Activated CD4-positive, alpha-beta T cell treated with anti-CD3 and anti-CD28 coated beads, Interleukin-2, amount 50 U/mL, for 16 hours (primary cell): ENCODE measurements at regions not wholly inside any gene's neighbourhood (a gene's known extent, or its start where the extent isn't known, plus 50 kb on each side); places are given as distances from the start of the nearest gene placed in this dataset.
"Not testable (repeated sequence)": the region's sequence is repeated elsewhere in the genome, so short reads cannot be mapped to it uniquely, and the experiment has no call there.

Experiments used
- DNase-seq: peaks from one replicate; pipeline ENCODE4 v3.0.0-alpha.2; 2020

DNA sequence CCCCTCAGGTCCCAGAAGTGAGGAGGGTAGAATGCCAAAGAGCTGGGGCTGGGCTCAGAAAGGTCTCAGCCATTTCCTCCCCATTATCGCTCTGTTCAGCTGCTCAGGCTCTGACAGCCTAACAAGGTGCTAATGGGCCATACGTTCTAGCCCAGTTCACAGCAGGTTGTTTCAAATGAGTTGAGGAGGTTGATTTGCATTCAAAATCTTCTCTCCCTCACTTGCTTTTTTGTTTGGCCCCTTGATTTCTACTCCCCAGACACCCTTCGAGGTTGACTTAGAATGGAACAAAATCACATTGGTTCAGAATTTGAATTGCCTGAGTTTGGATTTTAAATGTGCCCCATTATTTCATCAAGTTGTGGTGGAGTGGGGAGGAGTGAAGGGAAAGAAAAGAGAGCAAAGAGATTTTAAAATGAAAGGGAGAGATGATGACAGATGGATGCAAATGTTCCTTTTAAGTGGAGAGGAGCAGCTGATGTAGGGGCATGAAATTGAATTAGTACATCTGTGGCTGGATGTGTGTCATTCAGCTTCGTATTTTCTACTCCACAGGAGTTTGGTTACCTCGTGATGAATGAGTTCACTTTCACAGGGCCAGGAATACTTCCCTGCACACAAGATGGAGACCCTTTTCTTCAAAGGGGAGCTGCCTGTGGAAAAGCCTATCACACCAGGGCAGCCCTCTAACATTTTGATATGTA is 425.8 kb upstream of the CAMK1G start:
- no peak for DNase-seq

DNA sequence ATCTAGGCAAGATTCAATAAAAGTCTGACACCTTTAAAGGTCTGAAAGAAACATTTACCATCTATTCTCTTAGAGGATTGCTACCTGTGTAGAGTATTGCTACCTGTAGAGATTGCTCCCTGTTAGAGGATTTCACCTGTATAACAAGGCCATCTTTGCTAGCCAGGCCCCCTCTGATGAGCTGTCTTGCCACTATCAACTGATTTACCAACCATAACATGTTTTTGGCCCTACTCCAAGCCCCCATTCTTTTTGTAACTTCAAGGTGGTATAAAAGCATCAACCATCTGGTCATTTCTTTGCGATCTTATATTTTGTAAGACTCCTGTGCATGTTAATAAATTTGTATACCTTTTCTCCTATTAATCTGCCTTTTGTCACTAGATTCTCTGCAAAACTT is 424.7 kb upstream of the CAMK1G start:
- DNase-seq = no peak

DNA sequence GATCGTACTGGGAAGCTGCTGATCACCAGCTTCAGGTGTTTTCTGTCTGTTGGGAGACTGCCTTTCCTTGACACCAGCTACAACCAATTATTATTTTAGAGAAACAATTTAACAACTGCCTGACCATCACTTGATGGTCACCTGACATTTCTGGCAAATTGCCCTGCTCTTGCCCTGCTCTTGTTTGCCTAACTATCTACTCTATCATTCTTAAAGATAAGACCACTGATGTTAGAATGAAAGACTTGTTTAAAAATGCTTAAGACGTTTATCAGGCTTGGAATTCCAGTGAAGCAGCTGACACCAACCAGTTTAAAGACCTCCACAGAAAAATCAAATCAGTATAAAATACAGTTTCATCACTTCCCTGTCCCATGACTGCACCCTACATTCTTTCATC is 423.3 kb upstream of the CAMK1G start:
- DNase-seq = no peak

DNA sequence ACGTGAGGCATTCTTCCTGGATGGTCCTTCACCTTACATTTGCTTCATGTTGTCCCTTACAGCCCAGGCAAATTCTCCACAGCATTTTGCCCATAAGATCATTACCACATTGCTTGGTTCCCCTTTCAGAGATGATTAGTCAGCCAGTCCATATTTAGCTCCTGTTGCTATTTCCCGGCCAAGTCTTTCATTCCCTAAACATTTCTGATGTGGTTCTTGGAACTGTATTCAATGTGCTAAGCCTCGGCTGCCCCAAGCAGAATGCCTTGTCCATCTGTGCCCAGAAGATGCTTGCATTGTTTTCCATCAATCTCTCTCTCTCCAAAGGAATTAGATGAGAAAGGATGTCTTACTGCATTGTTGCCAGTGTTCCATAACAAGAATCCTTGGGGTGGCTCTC is 420.9 kb upstream of the CAMK1G start:
- no peak for DNase-seq

DNA sequence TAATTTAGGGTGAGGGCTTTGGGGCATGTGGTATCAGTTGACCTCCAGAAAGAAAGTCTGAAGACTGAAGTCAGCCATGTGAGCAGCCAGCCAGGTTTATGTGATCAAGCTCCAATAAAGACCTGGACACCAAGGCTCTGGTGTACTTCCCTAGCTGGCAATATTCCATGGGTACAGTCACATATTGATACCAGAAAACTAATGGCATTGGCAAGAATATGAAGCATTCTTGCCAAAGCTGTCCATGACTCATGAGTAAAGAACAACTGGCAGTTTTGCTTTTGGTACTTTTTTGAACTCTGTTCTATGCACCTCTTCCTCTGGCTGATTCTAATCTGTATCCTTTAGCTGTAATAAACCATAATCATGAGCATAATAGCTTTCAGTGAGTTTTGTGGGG is 415.3 kb upstream of the CAMK1G start:
- no peak for DNase-seq

DNA sequence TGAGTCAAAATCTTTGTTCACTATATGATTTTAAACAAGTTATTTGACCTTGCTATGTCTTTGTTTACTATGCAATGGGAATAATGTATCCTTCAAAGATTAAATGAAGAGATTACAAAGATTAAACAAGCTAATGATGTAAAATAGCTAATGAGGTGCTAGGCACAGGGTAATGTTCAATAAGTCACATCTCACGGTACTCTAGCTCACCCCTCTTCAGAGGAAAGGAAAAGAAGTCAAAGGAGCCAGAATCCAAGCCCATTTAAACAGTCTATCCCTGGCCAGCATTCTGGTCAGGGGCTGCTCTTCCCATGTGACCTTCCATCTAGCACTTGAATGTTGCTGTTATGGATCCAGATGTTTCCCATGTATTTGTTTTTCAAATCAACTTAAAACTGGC is 412.4 kb upstream of the CAMK1G start:
- DNase-seq = no peak

DNA sequence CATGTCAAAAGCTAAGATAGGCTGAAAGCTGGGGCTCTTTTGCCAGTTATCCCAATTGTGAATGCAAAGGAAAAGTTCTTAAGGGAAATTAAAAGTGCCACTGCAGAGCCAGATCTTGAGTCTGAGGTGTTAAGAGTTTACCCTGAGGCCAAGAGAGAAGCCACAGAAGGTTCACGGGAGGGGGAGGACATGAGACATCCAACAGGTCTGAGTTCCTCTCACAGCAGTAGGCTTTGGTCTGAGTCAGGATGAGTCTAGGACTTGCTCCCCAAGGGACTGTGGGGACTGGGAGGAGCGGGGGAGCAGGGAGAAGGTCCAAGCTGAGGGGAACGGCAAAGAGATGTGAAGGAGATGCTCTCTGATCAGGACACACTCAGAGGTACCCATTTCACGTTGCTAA is 411.2 kb upstream of the CAMK1G start:
- no peak for DNase-seq

DNA sequence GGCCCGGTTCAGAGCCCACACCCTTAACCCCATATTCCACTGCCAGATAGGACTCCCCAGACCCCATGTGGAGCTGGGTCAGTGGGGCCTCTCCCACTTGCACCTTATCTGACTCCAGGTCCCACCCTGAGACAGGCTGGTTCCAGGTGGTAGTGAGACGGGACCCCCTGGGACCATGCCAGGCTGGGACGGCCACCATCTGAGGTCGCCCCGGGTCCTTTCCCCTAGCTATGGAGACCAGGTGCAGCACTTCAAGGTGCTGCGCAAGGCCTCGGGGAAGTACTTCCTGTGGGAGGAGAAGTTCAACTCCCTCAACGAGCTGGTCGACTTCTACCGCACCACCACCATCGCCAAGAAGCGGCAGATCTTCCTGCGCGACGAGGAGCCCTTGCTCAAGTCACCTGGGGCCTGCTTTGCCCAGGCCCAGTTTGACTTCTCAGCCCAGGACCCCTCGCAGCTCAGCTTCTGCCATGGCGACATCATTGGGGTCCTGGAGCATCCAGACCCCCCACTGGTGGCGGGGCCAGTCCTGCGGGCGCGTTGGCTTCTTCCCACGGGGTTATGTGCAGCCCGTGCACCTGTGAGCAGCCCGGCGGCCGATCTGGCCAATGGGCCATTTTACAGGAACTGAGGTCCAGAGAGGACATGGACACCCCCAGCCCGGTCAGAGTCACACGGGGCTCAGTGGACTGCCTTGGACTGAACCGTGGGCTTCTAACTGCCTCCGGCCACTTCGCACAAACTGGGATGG is 410.5 kb upstream of the CAMK1G start:
- not testable (repeated sequence) for DNase-seq

DNA sequence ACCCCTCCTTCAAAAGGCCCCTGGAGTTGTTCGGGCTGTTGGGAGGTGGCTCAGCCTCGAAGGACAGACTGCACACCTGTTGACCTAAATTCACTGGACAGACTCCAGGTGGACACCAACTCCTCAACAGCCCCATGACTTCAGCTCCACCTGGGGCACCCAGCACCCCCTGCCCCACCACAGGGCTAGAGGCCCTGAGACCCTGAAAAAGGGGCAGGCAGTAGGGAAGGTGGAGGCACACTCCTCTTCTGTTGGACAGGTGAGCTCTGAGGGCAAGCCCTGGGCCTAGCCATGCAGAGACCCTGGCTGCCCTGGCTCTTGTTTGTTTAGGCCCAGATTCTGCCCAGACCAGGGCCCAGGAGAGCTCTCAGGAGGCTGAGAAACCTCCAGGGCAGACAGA is 409.7 kb upstream of the CAMK1G start:
- not testable (repeated sequence) for DNase-seq

DNA sequence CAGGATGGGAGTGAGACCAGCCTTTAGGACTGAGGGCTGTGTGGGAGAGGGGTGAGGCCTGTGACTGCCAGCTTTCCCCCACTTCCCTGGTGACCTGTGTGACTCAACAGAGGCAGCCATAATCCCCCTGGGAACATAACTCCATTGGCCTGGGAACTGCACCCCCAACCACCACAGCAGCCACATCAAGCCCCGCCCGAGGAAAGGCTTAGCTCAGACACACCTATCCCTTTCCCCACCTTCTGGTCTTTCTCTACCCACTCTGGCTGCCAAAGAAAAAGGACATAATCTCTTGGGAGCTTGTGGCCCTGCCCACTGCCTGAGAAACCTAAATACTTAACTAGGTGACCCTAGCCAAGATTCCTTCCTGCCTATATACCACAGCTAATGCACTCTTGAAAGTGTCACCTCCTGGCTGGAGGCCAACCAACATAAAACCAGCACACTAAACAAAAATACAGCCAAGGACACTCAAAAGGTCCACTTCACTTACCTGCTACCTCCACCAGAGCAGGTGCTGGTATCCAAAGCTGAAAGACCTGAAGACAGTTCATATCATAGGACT is 406.6 kb upstream of the CAMK1G start:
- DNase-seq = no peak

DNA sequence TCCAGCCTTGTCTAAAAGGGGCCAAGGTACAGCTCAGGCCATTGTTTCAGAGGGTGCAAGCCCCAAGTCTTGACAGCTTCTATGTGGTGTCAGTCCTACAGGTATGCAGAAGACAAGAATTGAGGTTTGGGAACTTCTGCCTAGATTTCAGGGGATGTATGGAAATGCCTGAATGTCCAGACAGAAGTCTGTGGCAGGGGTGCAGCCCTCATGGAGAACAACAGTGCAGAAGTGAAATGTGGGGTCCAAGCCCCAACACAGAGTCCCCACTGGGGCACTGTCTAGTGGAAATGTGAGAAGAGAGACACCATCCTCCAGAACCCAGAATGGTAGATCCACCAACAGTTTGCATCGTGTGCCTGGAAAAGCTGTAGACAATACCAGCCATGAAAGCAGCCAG is 400.3 kb upstream of the CAMK1G start:
- no peak for DNase-seq

DNA sequence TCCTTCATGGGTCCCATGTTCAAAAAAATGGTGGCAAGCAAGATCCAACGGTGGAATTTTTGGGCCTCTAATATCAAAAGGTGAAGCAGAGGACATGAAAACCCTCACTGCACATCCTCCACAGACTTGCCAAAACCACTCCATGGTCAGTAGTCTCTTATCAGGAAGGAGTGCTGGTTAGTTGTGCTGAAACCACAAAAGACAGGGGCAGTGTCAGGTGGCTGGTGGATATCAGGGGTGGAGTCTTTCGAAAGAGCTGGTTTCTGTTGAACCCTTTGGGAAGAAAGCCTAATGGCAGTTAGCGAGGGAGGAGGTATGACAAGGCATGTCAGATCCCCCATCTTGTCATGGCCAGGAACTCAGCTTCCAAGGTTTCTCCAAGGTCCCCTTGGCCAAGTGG is 395.9 kb upstream of the CAMK1G start:
- DNase-seq = no peak

DNA sequence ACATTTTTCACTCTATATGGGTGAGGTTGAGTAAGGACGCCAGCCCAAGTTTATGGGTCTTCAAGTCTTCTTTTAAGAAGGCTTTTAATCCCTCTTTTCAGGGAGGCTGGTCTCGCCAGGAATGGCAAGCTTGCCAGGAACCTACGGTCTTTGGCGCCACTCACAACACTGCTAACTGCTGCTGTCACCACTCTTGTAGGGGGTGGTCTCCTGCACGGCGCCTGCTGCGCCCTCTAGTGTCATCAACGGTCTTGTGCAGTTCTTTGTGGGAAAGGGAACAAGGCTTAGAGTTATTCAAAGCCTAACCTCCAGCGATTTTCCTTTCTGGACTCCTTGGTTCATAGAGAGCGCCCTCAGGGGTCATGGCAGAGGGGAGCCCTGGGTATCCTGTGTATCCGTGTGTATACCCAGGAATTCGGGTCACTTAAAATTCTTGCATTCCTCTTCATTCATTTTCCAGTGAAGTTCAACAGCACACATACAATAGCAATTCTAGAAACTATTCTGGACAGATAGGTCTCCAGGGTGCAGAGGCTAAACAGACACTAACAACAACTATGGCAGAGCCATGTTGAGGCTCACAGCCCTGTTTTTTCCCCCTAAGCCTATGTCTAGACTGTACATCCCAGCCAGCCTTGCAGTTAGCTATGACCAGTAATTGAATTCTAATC is 392.8 kb upstream of the CAMK1G start:
- peak; percentile 24 for DNase-seq

DNA sequence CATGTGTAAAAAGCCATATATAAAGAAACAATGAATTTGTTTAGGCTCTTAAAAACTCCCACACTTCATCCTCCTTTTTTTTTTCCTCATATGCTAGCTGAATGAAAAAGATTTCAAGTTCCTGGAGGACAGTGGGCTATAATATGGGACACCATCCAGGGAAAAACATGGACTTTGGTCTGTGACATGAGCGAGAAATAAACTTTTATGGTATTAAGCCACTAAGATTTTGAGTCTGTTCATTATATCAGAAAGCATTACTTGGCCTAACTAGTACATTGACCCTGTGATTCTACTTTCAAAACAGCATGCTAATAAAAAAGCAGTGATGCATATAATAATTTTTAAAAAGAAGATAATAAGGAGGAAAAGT is 392.3 kb upstream of the CAMK1G start:
- no peak for DNase-seq

DNA sequence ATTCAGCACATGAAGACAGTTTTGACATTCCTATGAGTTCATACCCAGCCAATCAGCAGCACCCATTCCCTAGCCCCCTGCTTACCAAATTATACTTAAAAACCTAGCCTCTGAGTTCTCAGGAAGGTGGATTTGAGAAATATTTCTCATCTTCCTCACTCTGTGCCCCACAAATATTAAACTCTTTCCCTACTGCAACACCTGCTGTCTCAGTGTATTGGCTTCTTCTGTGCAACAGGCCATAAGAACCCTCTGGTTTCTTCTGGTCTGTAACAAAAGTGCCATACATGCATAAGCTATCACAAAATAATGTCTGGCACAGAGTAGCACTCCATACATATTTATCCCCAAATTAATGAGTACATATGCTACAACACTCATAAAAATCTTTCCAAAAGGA is 387.4 kb upstream of the CAMK1G start:
- no peak for DNase-seq

DNA sequence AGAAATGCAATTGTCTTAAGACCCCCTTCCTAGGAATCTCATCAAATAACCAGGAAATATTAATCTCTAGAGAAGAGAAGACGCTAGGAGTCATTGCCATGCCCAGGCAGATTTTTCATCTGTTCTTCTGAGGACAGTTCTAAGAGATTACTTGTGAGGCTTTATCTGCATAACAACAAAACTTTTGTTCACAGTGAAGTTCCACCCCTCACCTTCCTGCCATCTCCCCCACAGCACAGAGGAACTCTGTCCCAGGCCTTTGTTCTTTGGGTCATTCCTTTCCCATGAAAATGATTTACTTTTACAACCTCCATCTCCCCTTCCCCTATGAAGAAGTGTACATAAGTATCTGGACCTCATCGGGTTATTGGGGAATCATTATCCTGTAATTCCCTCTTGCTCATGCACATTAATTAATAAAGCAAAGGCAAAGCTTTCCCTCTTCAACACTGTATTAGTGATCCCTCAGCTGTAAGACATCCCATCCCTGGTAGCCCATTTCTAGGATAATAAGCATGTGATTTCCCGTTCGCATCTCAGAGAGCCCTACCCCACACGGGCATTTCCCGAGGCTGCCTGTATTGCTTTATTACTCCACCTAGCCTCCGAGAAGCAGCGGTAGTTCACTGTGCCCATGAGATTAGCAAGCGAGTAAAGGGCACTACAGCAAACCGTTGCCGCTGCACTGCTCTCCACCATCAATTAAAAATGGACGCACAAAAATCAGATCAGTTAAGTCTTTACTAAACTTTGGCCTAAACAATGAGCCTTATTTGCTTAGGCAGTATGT is 384.4 kb upstream of the CAMK1G start:
- DNase-seq = no peak

DNA sequence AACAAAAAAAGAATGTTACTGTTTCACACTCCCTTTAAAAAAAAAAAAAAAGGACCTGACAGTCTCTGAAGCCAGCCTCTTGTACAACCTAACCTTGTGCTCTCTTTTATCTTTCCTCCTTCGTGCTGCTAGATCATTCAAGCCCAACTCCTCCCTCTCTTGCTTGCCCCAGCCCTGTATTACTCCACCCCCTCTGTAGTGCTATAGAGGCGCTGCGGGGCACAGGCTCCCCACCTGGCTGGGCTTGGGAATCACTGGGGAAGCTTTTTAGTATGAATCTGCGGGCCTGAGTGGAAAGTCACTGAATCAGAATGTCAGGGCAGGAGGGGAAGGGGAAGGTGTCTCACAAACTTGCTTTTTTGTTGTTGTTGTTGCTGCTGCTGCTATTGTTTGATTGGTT is 383.7 kb upstream of the CAMK1G start:
- no peak for DNase-seq

DNA sequence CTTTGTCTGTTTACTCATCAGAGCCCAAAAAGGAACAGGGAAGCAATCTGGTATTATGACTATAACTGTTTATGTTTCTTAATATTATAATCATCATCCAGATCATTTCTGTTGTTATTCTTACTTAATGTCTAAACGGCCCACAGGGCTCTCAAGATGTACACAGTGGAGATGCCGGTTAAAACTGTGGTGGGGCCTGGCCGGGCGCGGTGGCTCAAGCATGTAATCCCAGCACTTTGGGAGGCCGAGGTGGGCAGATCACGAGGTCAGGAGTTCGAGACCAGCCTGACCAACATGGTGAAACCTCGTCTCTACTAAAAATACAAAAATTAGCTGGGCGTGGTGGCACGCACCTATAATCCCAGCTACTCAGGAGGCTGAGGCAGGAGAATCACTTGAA is 381.2 kb upstream of the CAMK1G start:
- not testable (repeated sequence) for DNase-seq

DNA sequence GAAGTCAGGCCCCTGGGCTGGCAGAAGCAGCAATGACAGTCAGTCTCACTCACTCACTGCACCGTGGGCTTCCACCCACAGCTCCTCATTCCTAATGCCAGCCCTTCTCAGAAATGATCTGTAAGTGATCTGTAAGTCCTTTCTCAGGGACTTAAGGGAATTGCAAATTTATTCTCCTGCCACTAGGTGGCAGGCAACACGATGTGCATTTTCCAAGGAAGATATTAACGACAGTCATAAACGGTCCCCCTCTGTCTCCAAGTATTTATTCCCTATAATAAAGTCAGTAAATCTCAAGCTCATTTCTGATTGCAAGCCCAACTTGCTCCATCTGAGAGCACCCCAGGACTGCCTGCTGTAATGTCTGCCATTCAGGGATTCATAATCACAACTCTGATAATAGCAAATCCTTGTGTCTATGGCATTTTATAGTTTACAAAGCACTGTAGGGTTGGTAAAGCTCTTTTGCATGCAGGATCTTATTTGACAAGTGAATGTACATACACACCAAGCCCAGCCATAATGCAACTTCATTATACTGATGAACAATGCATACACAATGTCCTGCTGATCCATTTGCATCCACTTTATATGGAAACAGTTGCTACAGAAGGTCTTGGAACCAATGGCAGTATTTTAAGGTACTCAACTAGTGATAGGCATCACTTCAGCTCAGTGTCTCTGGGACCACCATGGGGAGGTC is 380.5 kb upstream of the CAMK1G start:
- DNase-seq = peak; percentile 14

DNA sequence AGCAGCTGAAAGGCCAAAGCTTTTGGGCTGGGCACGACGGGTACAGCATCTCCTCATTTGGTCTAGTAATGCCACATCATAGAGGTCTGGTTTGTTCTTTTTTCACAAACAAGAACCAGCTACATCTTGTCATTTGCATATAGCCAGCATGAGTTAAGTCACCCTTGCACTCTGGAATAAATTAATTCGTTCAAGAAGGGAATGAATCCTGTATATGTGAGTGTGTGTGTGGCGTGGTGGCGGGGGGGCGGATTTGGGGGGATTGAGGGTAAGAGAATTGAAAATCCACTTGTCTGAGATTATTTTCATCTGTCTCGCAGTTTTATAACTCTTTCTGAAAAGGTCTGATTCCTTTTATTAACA is 380.0 kb upstream of the CAMK1G start:
- no peak for DNase-seq

DNA sequence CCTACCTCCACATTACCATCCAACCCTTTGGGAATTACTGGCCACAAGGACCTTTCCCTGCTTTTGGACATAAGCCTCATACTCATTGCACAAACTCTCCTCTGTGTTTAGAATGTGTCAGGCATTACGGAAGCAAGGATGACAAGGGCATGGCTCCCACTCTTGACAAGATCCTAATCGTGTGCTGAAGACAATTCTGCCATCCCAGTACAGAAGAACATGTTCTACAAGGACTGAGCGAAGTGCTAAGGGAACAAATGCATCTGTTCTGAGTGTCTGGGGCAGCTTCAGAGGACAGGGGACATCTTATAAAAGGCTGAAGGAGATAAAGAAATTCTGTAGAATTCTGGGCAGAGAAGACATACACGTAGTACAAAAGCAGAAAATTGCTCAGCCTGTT is 378.5 kb upstream of the CAMK1G start:
- DNase-seq = no peak

DNA sequence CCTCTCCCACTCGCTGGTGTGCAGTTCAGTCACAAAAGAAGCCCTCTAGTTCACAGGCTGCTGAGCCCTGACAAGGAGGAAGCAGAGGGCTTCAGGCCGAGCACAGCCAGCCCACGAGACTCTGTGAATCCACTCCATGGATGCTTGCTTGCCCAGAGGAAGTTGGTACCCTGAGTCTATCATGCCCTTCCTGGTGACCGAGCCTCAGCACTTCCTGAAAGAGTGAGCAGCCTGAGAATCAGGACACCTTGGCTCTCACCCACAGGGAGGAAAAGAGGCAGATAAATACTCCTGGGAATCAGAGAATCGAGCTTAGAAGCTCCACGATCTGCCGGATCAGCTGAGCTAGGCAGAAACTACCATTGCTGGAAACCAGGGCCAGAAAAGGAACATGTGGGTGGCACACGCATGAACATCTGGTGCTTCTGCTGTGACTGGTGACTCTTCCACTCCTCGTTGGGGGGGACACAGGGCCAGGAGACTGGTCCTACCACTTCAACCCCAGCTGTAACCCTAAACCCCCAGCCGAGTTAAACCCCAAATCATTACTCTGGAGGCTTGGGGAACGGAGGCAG is 376.3 kb upstream of the CAMK1G start:
- no peak for DNase-seq
